GM23248 (cell line): ENCODE measurements at regions not wholly inside any gene's neighbourhood (a gene's known extent, or its start where the extent isn't known, plus 50 kb on each side); places are given as distances from the start of the nearest gene placed in this dataset.

Experiments used
- EZH2 ChIP-seq: fragments of 200-600 bp; sonication (generic); IDR thresholded peaks from 2 replicates; pipeline ENCODE4 v1.6.1; 2018; ENCODE audit warnings: antibody characterized with exemption, mild to moderate bottlenecking; ENCODE audit not compliant: insufficient read depth, poor library complexity, severe bottlenecking
- EZH2phosphoT487 ChIP-seq: fragments of 200-600 bp; sonication (generic); IDR thresholded peaks from 2 replicates; pipeline ENCODE4 v1.6.1; 2018; ENCODE audit warnings: antibody characterized with exemption, moderate library complexity, mild to moderate bottlenecking, low read depth; ENCODE audit not compliant: insufficient read depth

DNA sequence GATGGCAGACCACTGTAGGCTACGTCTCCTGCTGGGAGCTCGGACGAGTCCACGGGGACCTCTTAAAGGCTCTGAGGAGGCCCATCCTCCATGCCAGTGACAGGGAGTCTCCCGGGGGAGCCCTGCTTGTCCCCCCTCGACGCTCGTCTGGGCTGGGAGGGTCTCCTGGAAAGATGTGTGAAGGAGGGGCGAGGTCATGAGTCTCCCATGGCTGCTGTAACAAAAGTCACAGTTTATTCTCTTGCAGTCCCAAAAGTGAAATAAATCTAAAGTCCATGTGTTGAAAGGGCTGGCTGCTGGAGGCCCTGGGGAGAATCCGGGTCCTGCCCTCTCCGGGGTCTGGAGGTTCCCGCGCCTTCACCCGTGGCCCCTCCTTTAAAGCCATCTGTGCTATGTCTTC, 67.1 kb upstream of the GATA5 start:
- TF ChIP-seq EZH2phosphoT487 (no peak), EZH2 (no peak)
